NB4 (cell line): ENCODE measurements at regions not wholly inside any gene's neighbourhood (a gene's known extent, or its start where the extent isn't known, plus 50 kb on each side); places are given as distances from the start of the nearest gene placed in this dataset.

Source experiments
- CTCF ChIP-seq: IDR thresholded peaks from one replicate; pipeline ENCODE4 v1.5.1; 2012; ENCODE audit warnings: low read depth, low read length
- POLR2A ChIP-seq: IDR thresholded peaks from 2 replicates; pipeline ENCODE4 v1.6.1; 2011; ENCODE audit warnings: mild to moderate bottlenecking; ENCODE audit not compliant: insufficient read length; ENCODE audit errors: extremely low read depth

- TF ChIP-seq CTCF (no peak), POLR2A (no peak)
Observed at GRCh38 chrX:43005561-43005960, 227.6 kb upstream of the PPP1R2C start.
